ENCODE measurements at regions not wholly inside any gene's neighbourhood (a gene's known extent, or its start where the extent isn't known, plus 50 kb on each side); places are given as distances from the start of the nearest gene placed in this dataset.

DNA sequence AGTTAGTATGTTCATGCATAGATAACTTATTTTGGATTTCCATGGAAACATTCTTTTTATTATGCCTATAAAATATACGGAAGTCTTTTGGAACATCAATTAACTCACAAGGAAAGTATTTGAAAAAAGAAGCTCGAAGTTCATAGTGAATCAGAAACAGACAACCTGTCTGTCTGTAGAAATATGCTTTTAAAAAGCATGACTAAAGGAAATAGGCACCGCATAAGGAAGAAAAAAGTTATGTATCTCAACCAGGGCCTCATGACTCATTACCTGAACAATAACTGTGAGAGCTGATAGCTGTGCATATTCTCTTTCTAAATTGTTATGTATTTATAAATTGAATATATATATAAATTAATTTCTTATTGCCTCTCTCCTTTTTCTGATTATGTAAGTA lies 324.1 kb downstream of the TLL1 start:
- CTCF ChIA-PET: no interaction called here
- Histone ChIP-seq H3K79me2 (ENCODE audit: insufficient read depth, low read length) (no peaks in the 10 kb centered on the region), H3K27ac (ENCODE audit: low read depth, low read length) (no peak overlapping the region), H3K9ac (ENCODE audit: low read length) (no peak overlapping the region), H3K4me2 (ENCODE audit: low read length) (no peak overlapping the region), H3K4me3 (replicated peaks in 1 of 2; ENCODE audit: low read depth in 1 of 2, low read length in 2 of 2) (no peak overlapping the region), H3K4me1 (ENCODE audit: control insufficient read depth in 1 of 2, insufficient read depth in 2 of 2, low read length in 2 of 2) (no peaks in the 10 kb centered on the region), H4K20me1 (ENCODE audit: insufficient read depth) (no peaks in the 10 kb centered on the region), H3K9me3 (ENCODE audit: control insufficient read depth in 1 of 2, insufficient read depth in 1 of 2, low read depth in 1 of 2, low read length in 2 of 2) (no peaks in the 10 kb centered on the region), H3K27me3 (ENCODE audit: insufficient read depth, low read length) (no peaks in the 10 kb centered on the region), H3K9me2 (ENCODE audit: insufficient read depth) (no peaks in the 10 kb centered on the region), H3K36me3 (ENCODE audit: control insufficient read depth in 1 of 2, insufficient read depth in 2 of 2, low read length in 2 of 2) (no peaks in the 10 kb centered on the region), H2AFZ (ENCODE audit: low read depth, low read length, poor library complexity, severe bottlenecking) (no peak overlapping the region)
- POLR2A ChIA-PET: no interaction called here
- intact Hi-C loops (cut with micrococcal nuclease): no loop called here
- ATAC-seq: no peak
- TF ChIP-seq RAD21 (IDR thresholded peaks at IDR 0.05; ENCODE audit: low read depth) (no peak), EGR1 (IDR thresholded peaks at IDR 0.05; ENCODE audit: low read depth) (no peak), MAX (IDR thresholded peaks at IDR 0.05) (no peak), JUND (IDR thresholded peaks at IDR 0.05) (no peak), EZH2phosphoT487 (IDR thresholded peaks at IDR 0.05; ENCODE audit: borderline replicate concordance) (no peak), ZFX (IDR thresholded peaks at IDR 0.05) (no peak), CBX3 (IDR thresholded peaks at IDR 0.05; ENCODE audit: low read depth) (no peak), SP1 (IDR thresholded peaks at IDR 0.05; ENCODE audit: low read depth) (no peak), TCF7L2 (IDR thresholded peaks at IDR 0.05; ENCODE audit: borderline replicate concordance, extremely low read depth, insufficient read depth, insufficient read length) (no peak), CEBPB (IDR thresholded peaks at IDR 0.05; ENCODE audit: low read depth) (no peak), POLR2A (IDR thresholded peaks at IDR 0.05; ENCODE audit: borderline replicate concordance, extremely low read depth, insufficient read depth, insufficient read length) (no peak), SIN3A (IDR thresholded peaks at IDR 0.05; ENCODE audit: low read depth) (no peak), ELF1 (IDR thresholded peaks at IDR 0.05; ENCODE audit: borderline replicate concordance, low read depth) (no peak), SRF (IDR thresholded peaks at IDR 0.05; ENCODE audit: low read depth) (no peak), FOSL1 (IDR thresholded peaks at IDR 0.05; ENCODE audit: low read depth) (no peak), YY1 (IDR thresholded peaks at IDR 0.05; ENCODE audit: extremely low read depth, insufficient replicate concordance, low read depth, low read length) (no peak)
- TF ChIP-seq, protein P1, sequence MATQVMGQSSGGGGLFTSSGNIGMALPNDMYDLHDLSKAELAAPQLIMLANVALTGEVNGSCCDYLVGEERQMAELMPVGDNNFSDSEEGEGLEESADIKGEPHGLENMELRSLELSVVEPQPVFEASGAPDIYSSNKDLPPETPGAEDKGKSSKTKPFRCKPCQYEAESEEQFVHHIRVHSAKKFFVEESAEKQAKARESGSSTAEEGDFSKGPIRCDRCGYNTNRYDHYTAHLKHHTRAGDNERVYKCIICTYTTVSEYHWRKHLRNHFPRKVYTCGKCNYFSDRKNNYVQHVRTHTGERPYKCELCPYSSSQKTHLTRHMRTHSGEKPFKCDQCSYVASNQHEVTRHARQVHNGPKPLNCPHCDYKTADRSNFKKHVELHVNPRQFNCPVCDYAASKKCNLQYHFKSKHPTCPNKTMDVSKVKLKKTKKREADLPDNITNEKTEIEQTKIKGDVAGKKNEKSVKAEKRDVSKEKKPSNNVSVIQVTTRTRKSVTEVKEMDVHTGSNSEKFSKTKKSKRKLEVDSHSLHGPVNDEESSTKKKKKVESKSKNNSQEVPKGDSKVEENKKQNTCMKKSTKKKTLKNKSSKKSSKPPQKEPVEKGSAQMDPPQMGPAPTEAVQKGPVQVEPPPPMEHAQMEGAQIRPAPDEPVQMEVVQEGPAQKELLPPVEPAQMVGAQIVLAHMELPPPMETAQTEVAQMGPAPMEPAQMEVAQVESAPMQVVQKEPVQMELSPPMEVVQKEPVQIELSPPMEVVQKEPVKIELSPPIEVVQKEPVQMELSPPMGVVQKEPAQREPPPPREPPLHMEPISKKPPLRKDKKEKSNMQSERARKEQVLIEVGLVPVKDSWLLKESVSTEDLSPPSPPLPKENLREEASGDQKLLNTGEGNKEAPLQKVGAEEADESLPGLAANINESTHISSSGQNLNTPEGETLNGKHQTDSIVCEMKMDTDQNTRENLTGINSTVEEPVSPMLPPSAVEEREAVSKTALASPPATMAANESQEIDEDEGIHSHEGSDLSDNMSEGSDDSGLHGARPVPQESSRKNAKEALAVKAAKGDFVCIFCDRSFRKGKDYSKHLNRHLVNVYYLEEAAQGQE (IDR thresholded peaks at IDR 0.05; ENCODE audit: low read depth): no peak
- TF ChIP-seq, protein P2, sequence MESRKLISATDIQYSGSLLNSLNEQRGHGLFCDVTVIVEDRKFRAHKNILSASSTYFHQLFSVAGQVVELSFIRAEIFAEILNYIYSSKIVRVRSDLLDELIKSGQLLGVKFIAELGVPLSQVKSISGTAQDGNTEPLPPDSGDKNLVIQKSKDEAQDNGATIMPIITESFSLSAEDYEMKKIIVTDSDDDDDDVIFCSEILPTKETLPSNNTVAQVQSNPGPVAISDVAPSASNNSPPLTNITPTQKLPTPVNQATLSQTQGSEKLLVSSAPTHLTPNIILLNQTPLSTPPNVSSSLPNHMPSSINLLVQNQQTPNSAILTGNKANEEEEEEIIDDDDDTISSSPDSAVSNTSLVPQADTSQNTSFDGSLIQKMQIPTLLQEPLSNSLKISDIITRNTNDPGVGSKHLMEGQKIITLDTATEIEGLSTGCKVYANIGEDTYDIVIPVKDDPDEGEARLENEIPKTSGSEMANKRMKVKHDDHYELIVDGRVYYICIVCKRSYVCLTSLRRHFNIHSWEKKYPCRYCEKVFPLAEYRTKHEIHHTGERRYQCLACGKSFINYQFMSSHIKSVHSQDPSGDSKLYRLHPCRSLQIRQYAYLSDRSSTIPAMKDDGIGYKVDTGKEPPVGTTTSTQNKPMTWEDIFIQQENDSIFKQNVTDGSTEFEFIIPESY (IDR thresholded peaks at IDR 0.05; ENCODE audit: extremely low read depth, insufficient replicate concordance, low read length): no peak
- TF ChIP-seq, protein P3, sequence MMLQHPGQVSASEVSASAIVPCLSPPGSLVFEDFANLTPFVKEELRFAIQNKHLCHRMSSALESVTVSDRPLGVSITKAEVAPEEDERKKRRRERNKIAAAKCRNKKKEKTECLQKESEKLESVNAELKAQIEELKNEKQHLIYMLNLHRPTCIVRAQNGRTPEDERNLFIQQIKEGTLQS (IDR thresholded peaks at IDR 0.05): no peak
- no TSS peak for BruUV-seq (replicated peaks)
- no peak for DNase-seq (ENCODE audit: low read depth, low spot score)
- RAD21 ChIA-PET (ENCODE audit: low non-redundant PET in 1 of 2, low total read pairs in 2 of 2, uncharacterized antibody in 2 of 2, unreplicated experiment in 2 of 2): no interaction called here

Measured in HCT116 (cell line).